ENCODE measurements at regions not wholly inside any gene's neighbourhood (a gene's known extent, or its start where the extent isn't known, plus 50 kb on each side); places are given as distances from the start of the nearest gene placed in this dataset.
A peak's percentile ranks its signal among the peaks of the same experiment; 100 is the strongest.

DNA sequence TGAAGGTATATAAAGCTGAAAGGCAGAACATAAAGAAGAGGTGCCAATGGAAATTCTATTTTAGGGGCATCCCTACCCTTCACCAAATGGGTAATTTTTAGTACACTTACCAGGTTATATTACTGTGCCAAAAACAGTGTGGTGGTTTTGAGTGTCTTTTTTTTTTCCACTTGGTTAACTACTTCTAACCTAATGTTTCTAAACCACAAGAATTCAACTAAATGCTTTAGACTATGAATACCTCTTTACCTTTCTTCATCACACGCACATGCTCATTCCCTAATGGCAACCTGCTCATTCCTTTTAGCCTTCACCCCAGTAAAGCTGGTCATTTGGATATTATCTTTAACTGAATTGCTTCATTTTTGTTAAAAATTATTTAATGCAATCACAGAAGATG lies 215.6 kb downstream of the PIK3R1 start:
- DNase-seq (ENCODE audit: low read depth) = no peak

DNA sequence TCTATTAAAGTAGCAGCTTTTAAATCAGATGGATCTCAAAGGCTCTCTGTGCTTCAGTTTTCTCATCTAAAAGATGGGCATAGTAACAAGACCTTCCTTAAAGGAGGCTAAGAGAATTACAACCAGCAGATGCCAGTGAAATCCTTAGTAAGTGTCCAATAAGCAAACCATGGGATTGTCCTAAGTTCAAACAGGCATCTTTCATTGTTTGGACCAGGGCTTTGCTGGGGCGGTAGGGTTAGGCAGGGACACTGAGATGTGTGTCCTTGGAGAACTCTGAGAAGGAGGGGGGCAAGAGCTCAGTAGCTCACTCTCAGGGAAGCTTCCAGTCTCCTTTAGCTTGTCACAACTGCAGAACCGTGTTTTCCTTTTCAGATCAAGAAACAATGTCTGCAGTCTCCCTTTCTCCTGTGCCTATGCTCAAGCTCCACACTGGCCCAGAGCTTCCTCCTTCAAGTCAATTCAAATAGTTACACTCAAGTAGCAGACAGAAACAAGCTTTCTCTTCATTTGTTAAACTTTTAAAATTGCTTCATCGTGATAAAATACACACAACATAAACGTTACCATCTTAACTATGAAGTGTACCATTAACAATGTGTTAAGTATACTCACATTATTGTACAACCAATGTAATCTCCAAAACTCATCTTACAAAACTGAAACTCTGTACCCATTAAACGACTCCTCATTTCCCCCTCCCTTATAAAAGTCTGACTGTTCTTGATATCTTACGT lies 216.2 kb downstream of the PIK3R1 start:
- DNase-seq (ENCODE audit: low read depth) = no peak

DNA sequence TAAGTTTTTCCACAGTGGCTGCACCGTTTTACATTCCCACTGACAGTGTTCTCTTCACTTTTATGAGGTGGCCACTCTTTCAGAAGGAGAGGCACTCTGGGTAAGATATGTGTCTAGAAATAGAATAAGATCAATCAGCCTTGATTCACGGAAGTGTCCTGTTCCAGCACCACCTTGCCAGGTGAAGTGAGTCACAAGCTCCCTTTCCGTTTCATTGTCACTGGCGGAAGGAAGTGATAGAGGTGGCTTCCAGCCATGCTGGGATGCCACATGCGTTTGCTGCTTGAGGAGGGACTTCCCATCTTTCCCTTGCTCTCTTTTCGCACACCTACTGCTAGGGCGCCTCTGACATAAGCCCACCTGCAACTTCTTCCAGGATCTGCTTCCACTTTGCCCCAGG lies 217.1 kb downstream of the PIK3R1 start:
- DNase-seq (ENCODE audit: low read depth) = no peak

DNA sequence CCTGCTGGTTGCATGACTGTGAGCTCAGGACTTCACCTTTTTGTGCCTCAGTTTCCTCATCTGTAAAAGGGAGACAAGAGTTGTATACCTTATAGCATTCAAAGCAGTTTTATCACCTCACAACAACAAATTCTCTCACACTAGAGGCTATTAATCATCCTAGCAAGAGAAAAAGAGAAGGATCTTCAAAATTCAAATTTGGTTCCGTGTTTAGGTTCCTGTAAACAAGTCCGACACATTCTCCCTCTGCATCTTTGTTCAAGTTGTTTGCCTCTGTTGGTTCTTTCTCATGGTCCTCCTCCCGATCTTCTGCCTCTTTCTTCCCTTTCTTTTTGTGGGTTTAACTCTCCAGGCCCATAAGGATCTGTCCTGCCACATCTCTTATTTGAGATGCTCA lies 218.0 kb downstream of the PIK3R1 start:
- DNase-seq (ENCODE audit: low read depth) = no peak

DNA sequence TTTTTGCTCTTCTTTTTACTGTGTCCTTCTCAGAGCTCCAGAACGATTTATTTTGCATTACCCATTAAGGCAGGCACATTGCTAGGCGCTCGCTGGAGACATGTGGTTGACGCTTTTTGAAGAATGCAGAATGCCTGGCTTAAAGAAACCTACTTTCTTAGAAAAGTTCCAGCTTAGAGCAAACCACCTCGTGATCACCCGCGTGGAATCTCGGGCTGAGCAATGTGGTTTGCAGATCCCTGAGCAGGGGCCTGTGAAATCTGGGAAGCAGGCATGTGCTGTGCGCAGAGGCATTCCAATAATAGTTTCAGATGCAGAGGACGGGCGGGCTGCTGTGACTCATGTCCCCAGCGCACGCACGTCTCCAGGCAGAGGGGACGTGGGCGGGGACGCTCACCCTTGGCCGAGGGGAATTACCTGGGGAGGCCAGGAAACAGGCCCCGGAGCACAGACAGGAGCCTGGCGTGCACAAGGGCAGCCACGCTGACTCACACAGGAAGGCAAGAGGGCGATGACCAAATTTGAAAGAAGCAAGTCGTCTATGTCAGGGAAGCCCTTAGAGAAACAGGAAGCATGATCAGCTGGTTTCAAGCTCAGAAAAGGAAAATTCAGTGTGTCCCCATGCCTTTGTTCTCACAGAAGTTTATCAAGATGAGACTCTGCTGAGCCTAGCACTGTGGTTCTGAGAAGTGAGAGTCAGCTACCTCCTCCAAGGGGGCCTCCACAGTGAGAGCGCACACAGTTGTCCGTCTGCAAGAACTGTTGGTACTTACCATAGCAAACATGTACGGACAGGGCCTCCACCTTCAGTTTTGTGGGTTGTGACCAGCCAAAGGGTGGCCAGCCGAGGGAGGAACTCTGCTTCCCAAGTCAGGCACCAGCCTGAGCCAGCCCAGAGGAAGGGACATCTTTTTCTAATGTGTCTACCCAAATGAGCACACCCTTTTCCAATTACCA lies 218.6 kb downstream of the PIK3R1 start:
- DNase-seq (ENCODE audit: low read depth) = peak; percentile 87

DNA sequence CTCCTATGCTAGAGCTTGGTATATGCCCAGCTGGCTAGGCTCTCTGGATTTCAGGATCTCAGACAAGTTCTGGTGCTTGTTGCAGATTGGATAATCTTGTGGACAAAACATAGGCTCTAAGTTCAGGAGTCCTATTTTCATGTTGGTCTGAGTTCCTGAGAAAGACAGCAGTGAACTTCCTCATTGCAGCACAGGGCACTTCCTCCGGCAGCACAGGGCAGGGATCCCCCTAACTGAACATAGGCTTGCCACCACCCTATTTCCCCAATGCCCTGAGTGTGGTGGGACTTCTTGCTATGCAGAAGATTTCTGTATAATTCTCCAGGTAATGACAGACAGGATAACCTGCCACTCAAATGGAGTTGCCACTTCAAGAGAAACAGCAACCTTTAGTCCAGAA lies 220.1 kb downstream of the PIK3R1 start:
- DNase-seq (ENCODE audit: low read depth) = no peak

DNA sequence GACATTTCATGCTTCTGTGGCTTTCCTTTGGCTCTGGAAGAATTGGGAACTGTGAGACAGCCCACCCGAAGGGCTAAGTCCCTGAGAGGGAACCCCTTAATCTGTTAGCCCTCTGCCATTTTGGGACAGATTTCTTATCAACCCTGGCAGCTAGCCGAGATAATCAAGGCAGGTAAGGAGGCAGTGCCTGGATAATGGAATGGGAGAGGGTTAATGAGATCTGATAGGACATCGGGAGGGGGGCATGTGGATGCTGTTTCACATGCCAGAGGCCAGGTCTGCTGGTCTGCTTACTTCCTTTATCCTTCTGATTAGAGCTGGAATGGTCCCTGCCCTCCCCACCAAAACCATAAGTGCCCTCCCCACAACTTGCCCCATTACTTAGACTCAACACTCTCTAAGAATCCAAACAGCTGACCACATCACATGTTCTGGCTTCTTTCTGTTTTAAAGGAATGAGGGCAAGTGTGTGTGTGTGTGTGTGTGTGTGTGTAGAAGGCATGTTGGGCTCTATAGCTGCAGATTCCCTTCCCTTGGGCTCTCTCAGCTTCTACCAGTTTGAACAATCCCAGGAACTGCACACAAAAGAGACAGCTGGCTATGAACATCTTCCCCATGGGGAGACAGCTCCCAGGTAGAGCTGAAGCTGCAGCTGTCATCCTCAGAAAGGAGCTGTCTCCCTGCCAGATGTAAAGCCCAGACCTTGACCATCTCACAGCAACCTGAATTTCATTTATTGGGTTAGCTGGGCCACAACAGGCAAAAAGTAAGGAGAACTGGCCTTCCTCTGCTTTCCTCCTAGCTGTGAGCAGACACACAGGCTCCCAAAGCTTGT lies 221.3 kb downstream of the PIK3R1 start:
- no peak for DNase-seq (ENCODE audit: low read depth)

DNA sequence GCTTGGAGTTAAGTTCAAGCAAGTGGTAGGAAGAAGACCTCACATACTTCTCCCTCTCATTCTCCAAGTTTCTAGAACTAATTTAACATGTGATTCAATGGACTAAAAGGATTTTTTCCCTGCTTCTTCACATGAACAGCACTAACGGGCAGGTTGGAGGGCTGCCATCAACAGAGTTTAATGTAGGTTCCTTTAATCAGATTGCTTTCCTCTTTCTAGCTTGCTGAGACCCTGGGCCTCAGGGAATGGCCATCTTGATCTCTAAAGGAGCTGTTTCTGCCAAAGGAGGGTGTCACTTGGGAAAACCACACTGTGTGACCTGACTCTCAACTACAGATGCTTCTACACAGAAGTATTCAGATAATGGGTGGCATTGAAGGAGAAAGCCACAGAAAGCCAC lies 223.3 kb downstream of the PIK3R1 start:
- no peak for DNase-seq (ENCODE audit: low read depth)

DNA sequence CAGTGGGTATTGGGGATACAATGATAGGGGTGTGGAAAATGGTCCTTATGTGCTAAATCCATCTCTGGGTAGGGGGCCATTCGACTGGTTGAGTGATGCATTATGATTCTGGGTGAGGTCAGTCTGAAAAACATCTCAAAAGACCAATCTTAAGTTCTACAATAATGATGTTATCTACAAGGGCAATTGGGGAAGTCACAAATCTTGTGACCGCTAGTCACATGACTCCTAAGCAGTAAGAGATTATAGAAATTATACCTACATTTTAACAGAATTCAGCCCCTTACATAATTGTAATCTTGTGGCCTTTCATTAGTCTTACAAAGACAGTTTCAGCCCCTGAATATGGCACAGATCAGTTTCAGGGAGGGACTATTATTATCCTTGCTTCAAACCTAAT lies 224.7 kb downstream of the PIK3R1 start:
- no peak for DNase-seq (ENCODE audit: low read depth)

DNA sequence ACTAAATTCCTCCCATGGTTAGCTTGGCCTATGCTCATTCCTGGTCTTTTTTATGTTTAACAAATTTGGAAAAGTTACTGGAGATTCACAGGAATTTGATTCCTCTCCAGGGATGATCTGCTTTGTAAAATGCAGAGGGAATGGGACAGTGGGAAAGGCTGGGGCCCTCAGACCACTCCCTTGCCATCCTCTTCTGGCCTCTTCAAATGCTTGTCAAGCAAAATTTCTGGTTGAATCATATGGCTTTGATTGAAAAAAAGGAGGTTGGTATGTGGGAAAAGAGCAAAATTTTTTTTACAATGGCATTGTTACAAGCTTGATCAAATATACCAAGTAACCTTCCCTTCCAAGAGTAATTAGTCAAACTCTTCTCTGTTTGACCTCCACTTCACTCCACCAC lies 225.1 kb downstream of the PIK3R1 start:
- DNase-seq (ENCODE audit: low read depth) = no peak

DNA sequence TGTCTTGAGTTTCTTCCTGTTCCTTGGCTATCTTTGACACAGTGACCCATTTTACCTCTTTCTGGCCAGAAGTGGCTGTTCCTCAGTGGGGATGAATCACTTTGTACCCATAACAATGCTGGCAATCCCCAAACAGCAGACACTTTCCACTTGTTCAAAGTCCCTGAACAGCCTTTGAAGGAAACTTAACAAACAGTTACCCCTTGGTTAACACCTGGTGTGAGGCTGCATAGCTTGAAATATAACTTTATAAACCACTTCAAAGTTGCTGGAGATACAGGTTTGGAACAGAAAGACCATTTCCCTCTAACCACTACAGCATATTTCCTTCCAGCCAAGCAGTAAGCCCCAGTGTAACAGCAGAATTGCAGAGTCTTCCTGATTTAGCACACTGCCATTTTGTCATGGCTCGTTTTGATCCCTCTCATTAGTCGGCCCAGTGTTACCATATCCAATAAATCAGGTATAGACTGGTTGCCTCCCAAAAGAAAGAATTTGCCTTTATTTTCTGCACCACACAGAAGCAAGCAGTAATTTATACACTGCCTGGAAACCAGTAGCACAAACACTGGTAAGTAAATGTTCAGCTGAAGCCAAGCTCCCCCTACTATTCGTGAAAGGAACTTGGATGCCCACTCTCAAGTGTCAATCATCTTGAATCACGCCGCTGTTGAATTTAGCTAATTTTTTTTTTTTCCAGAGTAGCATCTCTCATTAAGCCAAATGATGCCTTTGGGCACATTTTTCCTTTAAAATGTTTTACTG lies 225.9 kb downstream of the PIK3R1 start:
- no peak for DNase-seq (ENCODE audit: low read depth)

DNA sequence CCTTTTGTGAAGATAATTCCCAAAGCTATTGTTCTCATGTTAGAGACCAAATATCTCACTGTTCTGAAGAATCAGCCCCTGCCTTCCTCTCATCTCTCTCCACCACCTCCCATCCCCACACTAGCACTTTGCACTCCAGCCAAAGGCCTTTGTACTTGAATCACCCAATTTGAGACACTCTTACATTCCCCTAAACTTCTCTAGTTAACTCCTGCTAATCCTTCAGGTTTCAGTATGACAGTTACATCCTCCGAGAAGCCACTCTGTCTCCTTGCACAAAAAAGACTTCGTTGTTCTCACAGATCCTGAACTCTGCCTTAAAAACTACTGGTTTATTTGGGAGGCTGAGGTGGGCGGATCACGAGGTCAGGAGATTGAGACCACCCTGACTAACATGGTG lies 227.5 kb downstream of the PIK3R1 start:
- no peak for DNase-seq (ENCODE audit: low read depth)

DNA sequence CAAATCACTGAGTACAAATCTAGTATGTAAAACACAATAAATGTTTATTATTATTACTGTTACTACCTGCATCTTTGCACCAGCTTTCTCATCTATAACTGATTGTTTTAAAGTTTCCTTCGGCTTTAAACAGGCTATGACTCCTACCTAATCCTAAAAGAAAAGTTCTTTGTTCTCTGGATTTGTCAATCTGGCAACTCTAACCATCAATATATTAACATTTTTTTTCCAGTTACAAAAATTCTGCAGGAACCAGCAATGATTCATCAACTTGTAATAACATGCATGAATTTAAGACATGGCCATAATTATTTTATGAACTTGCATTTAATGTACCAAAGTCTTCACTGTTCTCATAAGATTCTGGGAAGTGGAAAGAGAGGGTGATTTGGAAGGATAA lies 228.5 kb downstream of the PIK3R1 start:
- DNase-seq (ENCODE audit: low read depth) = no peak

DNA sequence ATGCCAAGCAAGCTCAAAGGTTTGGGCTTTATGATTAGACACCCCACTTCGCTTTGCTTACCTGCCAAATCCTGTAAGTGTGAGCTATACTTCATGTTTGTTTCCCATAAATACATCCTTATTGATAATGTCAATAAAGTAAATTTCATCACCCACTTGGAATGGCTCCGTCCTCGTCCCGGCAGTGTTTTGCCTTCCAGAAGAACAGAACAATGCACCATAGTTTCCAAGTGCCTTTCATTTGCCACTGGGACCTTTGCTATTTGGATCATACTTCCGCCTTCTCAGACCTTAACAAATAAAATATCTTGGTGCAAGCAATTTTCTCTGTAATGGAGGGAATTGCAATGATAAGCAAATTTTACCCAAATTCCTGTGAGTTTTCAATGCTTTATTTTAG lies 229.3 kb downstream of the PIK3R1 start:
- no peak for DNase-seq (ENCODE audit: low read depth)

DNA sequence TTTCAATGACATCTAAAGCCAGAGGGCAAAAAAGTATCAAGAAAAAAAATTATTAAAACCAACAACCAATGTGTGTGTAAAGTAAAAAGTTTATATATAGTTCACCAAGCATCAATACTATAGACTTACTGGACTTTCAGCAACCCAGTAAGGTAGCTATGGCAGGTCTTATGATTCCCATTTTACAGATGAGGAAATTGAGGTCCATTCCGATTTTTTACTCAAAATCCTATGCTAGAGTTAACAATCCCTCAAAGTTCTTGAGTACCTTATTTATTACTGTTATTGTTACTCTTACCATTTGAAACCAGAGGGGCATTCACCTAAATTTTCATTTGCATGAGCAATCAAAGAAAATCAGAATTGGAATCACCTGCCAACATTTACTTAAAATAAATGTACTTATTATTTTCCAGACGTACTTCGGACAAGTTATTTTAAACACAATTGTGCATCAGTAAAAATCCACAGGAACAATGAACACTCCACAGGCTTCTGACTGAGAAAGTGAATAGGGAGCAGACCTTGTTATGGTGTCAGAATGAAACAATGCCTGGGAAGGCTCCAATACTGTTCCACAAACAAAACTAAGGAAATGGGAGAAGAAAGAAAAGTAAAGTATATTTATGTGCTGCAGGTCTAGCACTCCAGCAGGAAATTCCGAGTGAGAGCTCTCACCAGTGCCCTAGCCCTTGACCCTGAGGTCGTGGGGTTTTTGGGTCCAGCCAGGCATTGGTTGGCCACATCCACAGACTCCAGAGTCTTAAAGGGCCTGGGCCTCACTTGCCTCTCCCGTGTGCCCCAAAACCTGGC lies 229.9 kb downstream of the PIK3R1 start:
- no peak for DNase-seq (ENCODE audit: low read depth)

DNA sequence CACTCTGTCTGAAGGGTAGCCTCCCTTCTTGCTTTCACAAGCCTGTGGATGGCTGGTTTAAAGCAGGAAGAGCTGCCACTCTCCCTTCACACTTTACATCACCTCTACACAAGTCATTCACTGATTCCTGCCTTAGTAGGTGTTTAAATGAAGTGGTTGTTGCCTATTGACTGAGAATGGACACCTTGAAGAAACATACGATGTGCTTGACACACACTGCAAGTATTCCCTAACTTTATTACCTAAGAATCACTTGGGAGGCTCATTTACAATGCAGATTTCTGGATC lies 230.5 kb downstream of the PIK3R1 start:
- DNase-seq (ENCODE audit: low read depth) = no peak

DNA sequence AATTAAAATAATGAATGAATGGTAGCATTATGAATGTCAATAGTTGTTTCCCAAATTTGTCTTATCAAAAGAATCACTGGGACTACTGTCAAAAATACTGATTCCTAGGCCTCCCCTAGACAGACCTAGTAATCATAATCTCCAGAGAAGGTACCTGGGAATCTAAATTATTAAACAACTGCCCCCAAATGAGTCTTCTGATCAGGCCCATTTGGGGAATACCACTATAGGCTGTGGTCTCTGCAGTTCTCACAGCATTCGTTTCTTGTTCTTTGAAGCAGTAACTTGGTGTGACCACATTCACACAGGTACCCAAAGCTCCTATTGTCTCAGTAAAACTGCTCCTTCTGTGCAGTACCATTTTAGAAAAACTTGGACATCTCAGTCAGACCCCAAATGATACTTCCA lies 230.9 kb downstream of the PIK3R1 start:
- no peak for DNase-seq (ENCODE audit: low read depth)

DNA sequence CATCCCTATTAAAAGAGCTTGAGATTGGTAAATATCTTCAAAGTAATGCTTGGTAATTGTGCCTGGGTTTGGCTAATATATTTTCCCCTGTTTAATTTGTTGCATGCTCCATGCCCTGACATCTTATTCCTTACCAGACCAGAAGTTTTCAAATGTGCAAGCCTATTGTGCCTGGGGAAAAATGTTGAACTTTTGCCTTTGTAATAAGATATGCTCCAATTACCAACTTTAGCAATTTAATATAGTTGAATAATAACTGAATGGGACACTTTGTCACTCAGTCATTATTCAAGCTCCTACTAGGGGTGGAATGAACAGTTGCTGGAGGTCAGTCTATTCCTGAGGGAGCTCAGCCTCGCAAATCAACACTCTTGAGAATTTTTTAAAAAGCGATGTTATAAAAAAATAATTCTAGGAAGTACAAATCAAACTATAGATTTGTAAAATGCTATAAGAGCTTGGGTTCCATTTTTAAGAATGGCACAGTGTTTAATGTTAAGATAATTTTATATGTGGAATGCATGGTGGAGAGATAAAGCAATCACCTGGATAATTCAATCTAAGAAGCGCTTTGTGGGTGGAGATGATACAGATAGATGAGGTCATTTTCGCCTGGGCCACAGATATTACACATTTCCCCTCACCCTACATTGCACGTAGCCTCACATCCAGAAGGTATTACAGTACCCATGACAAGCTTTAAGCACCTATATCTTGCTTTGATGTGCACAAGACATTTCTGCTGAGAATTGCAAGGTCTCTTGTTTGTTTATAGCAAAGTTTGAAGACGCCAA lies 231.8 kb downstream of the PIK3R1 start:
- DNase-seq (ENCODE audit: low read depth) = no peak

DNA sequence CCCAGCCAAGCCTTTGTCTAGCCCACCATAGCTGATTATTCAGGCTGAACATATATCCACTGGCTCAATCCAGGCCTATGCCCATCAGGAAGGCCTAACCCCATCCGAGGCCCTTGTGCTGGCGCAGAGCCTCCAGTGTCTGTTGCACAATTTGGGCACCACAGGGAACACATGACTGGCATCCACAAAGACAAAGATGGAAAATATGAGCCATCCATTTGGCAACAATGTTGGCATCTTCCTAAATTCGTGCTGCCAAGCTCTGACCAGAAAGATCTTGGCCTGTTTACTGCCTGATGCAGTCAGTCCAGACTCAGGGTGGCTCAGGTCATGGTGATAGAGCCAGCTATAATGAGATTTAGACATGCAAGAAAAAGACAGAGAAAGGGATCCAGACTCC lies 233.8 kb downstream of the PIK3R1 start:
- DNase-seq (ENCODE audit: low read depth) = no peak

DNA sequence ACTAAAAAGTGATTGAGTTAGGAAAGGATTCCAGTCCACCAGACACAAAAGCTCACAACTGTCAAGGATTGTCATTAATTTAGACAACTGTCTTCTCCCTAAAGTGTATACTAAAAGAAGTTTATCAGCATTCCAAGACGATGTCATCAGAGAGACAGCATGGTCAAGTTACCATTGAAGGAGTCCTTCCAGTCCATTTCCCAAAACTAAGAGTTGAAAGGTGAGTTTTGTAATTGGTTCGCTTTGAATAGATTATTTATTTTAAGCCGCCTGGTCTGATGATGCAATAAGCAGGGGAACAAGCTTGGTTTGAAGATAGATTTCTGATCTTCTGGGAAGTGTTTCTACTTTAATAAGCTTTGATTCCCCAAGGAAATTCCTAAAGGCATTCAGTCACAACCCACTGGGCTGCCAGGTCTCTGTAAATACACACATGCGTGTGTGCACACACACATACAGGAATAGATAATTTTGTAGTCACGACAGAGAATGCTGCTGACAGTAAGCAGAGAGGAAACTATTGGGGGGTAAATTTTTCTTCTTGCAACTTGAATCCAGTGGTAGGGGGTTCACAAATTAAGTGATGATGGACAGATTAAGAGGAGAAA lies 234.8 kb downstream of the PIK3R1 start:
- no peak for DNase-seq (ENCODE audit: low read depth)

All from stimulated activated CD8-positive, alpha-beta memory T cell treated with anti-CD3 and anti-CD28 coated beads, Interleukin-12 subunit alpha, Interleukin-12 subunit beta, amount 100 ng/mL, for 4 hours (primary cell).